GM19023 (cell line): ENCODE measurements at regions not wholly inside any gene's neighbourhood (a gene's known extent, or its start where the extent isn't known, plus 50 kb on each side); places are given as distances from the start of the nearest gene placed in this dataset.

ENCODE experiments used
- ATAC-seq: cut with Tn5 transposase; IDR thresholded peaks from one replicate; pipeline ENCODE4 v1.9.1; 2021; ENCODE audit warnings: mild to moderate bottlenecking, moderate library complexity; ENCODE audit not compliant: unreplicated experiment

DNA sequence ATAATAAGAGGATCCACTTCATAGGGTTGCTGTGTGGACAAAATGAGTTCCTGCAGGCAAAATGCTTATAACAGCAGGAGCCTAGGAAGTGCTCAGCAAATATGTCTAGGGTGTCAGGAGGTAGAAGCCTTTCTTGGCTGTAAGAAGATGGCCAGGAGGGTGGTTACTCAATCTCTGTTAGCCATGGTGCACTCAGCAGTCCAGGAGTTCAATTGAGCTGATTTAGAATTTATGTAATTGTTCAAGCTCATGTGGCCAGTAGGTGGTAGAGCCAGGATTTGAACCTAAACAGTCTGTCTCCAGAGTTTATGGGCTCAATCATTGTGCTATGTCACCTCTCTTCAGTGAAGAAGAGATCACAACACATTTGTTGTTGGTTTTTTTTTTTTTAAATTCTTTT, 381.2 kb downstream of the KIF4B start:
- ATAC-seq, result no peak

DNA sequence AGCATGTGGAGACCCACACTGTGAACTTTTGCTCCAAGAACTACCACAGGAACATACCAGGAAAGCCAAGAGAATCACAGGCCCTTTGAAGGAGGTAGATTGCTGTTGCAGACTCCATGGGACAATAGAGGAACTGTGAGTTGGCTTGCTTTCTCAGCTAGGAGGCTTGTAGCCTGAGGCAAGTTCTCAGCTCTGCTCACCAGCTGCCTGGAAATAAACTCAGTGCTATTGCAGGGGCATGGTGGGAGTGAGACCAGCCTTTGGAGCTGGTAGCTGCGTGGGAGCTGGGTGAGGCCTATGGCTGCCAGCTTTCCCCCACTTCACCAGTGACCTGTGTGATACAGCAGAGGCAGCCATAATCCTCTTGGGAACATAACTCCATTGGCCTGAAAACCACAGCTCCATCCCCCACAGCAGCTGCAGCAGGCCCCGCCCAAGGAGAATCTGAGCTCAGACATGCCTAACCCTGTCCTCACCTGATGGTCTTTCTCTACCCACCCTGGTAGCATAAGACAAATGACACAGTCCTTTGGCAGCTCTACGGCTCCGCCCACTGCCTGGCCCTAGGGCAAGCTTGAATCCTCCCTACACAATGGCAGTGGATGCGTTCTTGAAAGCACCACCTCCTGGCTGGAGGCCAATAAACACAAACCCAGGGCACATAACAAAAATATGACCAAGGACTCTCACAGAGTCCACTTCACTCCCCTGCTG, 389.5 kb downstream of the KIF4B start:
- ATAC-seq, result no peak

DNA sequence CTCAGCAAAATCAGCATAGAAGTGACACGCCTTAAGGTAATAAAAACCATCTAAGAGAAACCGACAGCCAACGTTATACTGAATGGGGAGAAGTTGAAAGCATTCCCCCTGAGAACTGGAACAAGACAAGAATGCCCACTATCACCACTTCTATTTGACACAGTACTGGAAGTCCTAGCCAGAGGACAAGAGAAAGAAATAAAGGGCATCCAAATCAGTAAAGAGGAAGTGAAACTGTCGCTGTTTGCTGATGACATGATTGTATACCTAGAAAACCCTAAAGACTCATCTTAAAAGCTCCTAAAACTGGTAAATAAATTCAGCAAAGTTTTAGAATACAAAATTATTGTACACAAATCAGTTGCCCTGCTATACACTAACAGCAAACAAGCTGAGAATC, 393.3 kb downstream of the KIF4B start:
- ATAC-seq, result no peak

DNA sequence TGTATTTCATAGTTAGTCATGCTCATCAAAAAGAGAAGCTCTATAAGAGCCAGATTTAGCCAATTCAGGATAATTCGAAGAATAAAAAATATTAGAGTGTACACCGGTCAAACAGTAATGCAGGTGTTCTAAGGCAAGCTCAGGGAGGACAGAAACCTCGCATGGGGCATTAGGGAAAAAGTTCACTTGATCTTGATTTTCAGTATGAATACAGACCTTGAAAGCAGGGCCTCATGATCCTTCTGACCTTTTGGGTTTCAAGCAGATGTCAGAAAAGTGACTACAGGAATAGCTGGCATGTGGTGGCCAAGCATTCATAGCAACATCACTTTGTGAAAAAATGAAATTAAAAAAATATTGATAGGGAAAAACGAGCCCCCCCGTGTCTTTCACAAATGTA, 394.9 kb downstream of the KIF4B start:
- no peak for ATAC-seq

DNA sequence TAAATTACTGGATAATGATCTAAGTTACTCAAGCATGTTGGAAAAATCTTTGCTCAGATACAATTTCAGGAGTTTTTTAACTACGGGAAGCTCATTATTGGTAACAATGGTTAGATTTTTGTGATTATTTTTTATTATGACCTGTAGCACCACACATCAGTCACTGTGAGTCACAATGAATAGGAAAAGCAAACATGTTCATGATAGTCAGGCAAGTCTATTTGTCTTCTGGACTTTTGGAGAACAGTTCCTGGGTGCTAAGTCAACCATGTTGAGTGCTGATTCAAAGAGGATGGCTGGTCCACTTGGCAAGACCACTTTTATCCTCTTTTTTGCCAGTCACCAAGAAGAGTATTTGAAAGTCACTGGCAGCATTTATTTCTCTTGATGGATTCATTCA, 403.2 kb downstream of the KIF4B start:
- ATAC-seq, result no peak

DNA sequence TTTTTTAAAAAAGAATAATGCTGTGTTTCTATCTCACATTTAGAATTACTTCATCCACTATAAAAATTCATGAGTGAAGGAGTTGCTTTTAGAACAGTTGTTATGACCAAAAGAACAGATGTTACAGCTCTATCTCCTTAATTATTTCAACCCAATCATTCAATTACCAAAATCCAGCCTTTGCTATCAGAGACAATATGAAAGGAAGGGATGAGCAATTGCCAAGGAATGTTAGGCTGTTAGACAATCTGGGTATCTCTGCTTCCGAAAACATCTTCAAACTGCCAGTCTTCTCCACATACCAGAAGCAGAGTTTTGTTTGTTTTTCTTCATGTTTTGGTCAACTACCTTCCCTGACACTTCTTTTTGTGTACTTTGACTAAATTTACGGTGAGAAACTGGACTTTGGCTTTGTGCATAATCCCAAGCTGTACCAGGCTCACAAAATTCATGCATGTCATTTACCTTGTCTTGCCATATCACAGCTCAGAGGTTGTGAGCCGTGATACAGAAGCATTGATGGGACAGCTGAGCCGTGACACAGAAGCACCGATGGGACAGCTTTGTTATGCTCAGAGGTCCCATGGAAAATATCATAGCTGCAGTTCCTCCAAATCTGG, 405.5 kb downstream of the KIF4B start:
- ATAC-seq, result no peak

DNA sequence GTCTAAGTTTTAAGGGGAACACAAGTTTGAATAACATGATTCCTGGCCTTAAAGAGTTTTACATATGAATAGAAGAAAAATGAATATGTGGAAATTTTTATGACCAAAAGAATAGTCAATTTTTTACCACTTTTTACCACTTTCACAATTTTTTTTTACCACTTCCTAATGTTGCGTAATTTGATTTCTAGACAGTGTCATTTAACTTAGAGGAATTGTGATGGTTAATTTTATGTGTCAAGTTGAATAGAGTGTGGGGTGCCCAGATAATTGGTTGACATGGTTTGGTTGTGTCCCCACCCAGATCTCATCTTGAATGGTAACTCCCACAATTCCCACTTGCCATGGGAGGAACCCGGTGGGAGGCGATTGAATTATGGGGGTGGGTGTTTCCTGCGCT, 416.6 kb downstream of the KIF4B start:
- ATAC-seq, result no peak

DNA sequence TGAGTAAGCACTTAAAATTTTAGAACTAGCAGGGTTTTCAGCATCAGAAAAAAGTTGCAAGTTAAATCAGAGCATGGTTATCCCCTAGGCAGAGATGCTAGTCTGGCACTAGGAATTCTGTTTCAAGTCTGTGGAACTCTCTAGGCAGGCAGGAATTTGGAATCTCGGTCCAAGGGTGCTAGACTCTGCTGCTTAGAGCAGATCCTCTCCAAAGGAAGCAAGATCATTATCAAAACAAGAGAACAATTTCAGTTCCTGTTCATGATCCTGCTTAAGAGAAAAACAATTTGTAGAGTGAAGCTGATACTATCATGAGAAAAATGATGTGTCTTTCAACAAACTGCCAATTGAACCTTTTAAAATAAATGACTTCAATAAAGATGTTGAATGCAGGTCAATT, 420.7 kb downstream of the KIF4B start:
- no peak for ATAC-seq

DNA sequence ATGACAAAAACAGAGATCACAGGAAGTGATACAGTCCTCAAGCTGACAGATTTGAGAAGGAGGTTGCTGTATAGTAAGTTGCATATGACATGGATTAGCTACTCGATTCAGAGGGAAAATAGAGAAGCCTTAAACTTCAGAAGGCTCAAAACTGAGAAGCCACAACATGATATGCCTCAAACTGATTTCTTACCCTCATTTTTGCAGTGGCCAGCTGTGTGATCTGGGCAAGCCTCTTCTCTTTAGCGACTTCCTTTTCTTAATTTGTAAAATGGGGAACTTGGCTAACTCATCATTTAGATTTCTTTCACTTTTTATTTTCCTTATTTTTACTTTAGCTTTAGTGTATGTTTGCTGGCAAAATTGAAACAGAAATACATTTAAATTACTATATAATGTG, 421.1 kb downstream of the KIF4B start:
- no peak for ATAC-seq

DNA sequence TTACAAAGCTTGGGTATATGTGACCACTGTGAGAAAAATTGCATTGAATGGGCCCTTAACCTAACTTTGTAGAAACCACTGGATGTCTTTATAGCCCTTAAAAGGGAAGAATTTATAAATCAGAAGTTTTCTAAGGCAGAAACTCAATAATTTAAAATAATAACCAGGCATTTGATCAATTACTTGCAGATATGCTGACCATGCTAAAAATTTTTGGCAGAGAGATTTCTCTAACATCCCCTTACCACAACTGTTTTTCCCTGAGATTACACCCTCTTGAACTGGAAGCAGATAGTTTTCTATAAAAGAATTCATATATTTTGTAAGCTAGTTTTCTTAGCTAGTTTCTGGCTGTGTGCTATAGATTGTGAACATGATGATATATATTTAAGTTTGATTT, 428.3 kb downstream of the KIF4B start:
- ATAC-seq, result no peak

DNA sequence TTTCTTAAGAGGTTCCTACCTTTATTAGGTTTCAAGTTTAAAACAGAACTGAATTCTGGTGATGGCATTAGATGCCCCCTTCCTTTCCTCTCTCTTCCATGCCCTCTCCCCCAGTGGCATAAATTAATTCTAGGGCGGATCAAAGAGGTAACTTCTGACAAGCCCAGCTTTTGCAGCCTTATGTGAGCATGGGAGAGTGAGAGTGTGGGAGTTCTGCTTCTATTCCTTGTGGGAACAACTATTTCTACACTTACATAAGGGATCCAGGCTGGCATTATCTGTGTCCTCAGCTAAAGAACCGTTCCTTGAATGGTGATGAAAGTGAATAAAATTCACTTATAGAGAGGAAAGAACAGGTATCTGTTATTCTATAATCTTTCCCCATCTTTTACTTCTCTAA, 437.6 kb downstream of the KIF4B start:
- ATAC-seq, result no peak

DNA sequence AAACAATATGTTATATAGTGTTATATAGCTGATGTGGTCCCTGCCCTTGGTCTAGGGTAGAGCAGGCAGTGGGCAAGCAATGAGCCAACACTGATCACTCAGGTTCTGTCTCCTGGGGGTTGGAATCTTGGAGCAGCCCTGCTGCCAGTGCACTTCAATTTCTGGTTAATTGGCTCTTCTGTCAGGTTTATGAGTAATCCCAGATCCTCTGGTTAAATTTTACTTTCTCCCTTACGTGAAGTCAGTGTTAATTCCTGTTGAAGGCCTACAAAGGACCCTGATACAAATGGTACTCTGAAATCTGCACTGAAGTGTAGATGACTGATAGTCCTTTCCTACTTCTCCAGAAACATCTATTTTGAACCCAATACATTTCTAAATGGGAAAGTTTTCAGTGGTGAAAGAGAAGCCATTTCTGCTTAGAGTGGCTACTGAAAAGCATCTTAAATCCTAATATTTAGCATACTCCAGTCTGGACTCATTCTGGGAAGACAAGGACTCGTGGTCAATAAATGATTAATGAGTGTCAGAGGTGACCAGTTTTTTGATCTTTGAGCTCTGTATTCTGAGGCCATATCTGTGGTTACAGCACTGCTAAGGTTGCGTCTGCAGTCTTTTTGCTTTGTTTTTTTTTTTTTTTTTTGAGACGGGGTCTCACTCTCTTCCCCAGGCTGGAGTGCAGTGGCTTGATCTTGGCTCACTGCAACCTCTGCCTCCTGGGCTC, 442.4 kb downstream of the KIF4B start:
- ATAC-seq, result no peak

DNA sequence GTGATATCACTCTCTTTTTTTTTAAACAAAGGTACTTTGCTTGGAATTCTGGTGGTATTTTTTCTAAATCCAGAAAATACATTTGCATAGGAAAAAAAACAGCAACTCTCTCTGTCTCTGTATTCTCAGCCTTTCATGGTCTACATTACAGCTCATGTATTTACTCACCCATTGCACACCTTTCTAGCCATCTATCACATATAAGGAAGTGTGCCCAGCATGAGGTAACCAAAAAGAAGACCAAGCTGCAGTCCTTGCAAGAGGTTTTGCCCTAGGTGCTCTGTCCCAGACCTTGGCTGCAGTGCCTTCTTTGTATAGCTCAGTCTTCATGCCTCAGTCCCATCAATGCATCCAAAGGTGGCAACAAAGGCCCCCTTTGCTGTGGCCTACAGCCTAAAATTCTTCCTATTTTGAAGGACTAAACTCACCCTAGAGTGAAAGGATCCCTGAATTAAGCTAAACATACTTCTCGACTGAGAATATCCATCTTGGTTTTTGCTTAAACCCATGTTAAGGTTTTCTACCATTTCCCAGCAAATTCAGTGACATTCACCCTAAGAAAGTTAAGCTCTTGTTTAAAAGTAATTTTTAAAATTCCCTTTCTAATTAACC, 446.4 kb downstream of the KIF4B start:
- ATAC-seq, result no peak

DNA sequence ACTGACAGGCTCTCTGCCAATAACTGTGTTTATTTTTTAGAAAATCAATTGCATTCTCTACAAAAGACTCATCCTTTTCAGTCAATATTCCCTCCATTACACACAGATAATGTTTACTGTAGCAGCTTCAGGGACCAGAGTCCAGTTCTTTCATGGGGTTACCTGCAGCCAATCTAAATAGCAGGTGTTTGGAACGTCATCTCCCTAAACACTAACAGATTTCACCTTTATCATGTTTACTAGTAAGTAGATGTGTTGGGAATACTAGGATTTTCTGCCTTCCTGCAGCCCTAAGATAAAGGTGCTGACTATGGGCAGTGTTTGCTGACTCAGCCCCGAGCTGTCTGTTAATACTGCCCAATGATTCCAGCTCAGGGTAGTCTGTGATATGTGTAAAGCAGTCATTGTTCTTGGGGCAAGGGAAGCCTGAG, 447.0 kb downstream of the KIF4B start:
- ATAC-seq, result no peak

DNA sequence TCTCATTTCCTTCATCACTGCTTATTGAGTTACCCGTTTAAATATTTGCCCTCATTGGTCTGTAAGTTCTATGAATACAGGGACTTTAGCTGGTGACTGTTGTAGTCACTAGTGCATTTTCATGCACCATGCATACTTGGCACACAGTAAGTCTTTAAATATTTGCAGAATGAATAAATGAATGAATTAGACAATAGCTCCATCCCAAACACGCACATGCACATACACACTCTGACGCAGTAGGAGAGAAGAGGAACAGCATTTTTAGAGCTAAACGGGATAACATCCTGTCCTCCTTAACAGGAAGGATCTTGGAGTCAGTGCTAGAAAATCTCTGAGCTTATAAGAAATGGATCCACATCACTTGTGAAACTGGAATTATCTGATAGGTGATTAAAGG, 447.7 kb downstream of the KIF4B start:
- no peak for ATAC-seq

DNA sequence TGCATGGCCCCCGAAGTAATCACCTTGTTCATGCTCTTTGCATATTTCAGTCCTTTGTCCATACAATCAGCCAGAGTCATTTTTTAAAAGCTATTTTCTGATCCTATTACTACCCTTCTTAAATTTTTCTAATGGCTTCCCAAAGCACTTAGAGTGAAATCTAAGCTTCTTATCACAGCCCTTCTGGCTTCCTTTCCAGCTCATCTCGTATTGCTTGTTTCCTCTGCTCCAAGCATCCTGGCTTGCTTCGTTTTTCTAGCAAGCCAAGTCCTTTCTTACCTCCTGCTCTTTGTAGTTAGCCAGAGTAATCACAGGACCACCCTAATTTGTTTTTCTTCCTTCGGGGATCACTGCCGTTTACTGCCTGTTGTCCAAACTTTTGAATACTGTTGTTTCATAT, 453.3 kb downstream of the KIF4B start:
- no peak for ATAC-seq

DNA sequence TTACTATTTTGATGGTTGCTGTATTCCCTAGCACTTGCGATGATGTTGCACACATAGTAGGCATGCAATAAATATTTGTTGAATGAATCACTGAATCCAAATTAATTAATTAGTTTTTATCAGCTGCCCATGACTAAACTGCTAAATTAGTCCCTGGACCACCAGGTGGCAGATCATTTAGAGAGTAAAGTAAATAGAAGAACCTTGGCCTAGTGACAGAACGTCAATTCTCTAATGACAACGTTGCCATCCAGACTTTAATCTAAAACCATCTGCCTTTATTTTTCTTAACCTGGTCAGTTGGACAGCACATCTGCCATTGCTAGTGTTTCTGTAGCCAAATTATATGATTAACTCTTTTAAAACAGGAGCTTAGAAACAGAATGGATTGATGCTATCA, 457.5 kb downstream of the KIF4B start:
- no peak for ATAC-seq

DNA sequence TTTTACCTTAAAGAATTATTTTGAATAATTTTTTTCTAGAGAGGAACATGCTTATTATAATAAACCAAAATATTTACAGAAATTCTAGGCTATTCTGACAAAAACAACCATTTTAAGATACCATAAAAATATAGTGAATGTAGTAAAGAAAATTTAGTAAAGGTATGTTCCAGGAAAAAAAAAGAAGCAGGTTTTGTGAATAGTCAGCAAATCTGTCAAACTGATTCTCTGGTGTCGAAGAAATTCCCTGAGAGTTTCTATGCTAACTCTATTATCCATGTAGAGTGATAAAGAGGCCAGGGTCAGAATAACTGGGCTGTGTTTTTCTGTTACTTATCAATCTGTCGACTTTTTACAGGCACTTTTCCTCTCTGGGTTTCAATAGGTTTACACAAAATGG, 459.2 kb downstream of the KIF4B start:
- ATAC-seq, result no peak

DNA sequence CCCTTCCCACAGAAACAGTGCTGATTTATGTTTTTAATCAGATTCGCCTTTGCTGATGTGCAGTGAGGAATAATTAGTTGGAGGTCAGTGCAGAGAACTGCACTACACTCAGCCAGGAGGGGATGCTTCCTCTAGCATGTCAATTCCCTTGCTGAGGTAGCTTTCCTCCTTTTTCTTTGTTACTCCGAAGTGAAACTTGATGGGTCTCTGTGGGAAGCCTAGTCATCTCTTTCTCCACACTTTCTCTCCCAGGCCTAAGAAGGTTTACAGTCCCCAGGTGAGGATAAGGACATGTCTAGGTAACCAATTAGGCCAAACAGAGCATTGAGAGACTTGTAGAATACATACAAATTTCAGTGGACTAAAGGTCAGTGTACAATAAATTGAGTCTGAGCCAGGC, 461.8 kb downstream of the KIF4B start:
- no peak for ATAC-seq

DNA sequence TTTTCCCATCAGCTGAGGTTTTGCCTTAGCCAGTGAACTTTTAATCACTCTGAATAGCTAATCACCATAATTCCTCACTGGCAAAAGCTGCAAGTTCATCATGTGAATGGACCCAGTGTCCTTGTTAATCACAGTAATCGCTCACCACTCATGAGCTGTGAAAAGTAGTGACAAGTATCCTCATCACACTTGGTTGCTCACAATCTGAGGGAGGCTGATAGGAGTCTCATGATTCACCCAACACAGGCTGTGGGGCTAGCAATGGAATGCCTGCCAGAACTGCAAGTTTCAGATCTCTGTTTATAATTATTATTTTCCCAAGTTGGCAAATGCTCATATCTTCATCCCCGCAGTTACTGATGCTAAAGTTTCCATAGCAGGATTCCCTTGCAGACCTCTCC, 467.2 kb downstream of the KIF4B start:
- ATAC-seq, result no peak

DNA sequence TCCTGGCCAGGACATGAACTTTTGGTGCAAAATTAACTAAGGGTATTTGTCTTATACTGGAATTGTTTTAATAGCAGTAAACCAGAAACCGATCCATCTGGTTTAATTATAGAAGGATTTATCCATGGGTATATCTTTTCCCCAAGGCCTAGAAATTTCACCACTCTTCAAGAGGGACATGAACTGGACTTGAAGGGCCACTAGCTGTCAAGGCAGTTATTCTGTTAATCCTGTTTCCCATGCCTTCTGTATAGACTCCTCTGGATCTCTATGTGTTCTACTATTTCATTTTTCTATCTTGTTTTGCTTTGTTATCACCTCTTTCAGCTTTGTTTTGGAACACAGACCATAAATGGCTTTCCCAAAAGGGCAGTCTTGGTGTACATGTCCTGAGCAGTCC, 467.6 kb downstream of the KIF4B start:
- no peak for ATAC-seq

DNA sequence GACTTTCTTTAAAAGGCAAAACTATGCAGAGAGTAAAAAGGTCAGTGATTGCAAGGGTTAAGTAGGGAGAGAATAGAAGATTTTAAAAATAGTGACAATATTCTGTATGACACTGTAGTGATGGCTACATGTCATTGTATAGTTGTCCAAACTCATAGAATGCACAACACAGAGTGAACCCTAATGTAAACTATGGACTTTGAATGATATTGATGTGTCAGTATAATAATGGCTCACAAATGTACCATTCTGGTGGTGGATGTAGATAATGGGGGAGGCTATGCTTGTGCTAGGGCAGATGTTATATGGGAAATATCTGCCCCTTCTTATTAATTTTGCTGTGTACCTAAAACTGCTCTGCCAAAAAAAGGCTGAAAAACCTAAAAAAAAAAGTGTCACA, 468.9 kb downstream of the KIF4B start:
- ATAC-seq, result no peak
